LoVo (cell line): ENCODE measurements at regions not wholly inside any gene's neighbourhood (a gene's known extent, or its start where the extent isn't known, plus 50 kb on each side); places are given as distances from the start of the nearest gene placed in this dataset.
"Not testable (repeated sequence)": the region's sequence is repeated elsewhere in the genome, so short reads cannot be mapped to it uniquely, and the experiment has no call there.

Experiments
- DNase-seq: peaks from one replicate; pipeline ENCODE4 v3.0.0-alpha.2; 2016; ENCODE audit warnings: low spot score

GRCh38 chr4:131499141-131499873 is 1649.8 kb upstream of the PCDH10 start:
- DNase-seq, result peak; percentile 8

GRCh38 chr4:131509521-131509920 is 1639.6 kb upstream of the PCDH10 start:
- DNase-seq, result no peak

GRCh38 chr4:131526686-131527085 is 1622.4 kb upstream of the PCDH10 start:
- peak; percentile 6 for DNase-seq

- no peak for DNase-seq
Observed at GRCh38 chr4:131531087-131531486, 1618.0 kb upstream of the PCDH10 start.

- no peak for DNase-seq
Observed at GRCh38 chr4:131534944-131535645, 1614.0 kb upstream of the PCDH10 start.

- no peak for DNase-seq
Observed at GRCh38 chr4:131540256-131540655, 1608.8 kb upstream of the PCDH10 start.

- DNase-seq, result no peak
Observed at GRCh38 chr4:131547506-131547981, 1601.5 kb upstream of the PCDH10 start.

- no peak for DNase-seq
Observed at GRCh38 chr4:131551306-131551705, 1597.8 kb upstream of the PCDH10 start.

- DNase-seq, result no peak
Observed at GRCh38 chr4:131566026-131566425, 1583.1 kb upstream of the PCDH10 start.

- no peak for DNase-seq
Observed at GRCh38 chr4:131584587-131584986, 1564.5 kb upstream of the PCDH10 start.

- DNase-seq, result no peak
Observed at GRCh38 chr4:131595140-131595539, 1554.0 kb upstream of the PCDH10 start.

- DNase-seq, result no peak
Observed at GRCh38 chr4:131603705-131604104, 1545.4 kb upstream of the PCDH10 start.

- DNase-seq, result no peak
Observed at GRCh38 chr4:131609039-131609438, 1540.1 kb upstream of the PCDH10 start.

- DNase-seq, result peak; percentile 6
Observed at GRCh38 chr4:131610517-131610916, 1538.6 kb upstream of the PCDH10 start.

GRCh38 chr4:131613086-131613823 is 1535.8 kb upstream of the PCDH10 start:
- no peak for DNase-seq

GRCh38 chr4:131613824-131614216 is 1535.3 kb upstream of the PCDH10 start:
- no peak for DNase-seq

GRCh38 chr4:131632877-131633276 is 1516.2 kb upstream of the PCDH10 start:
- no peak for DNase-seq

- DNase-seq, result no peak
Observed at GRCh38 chr4:131635191-131635590, 1513.9 kb upstream of the PCDH10 start.

- no peak for DNase-seq
Observed at GRCh38 chr4:131638781-131639180, 1510.3 kb upstream of the PCDH10 start.

GRCh38 chr4:131644619-131645018 is 1504.5 kb upstream of the PCDH10 start:
- peak; percentile 4 for DNase-seq

GRCh38 chr4:131649227-131649626 is 1499.9 kb upstream of the PCDH10 start:
- DNase-seq, result no peak

- DNase-seq, result no peak
Observed at GRCh38 chr4:131650951-131651350, 1498.1 kb upstream of the PCDH10 start.

GRCh38 chr4:131683314-131683713 is 1465.8 kb upstream of the PCDH10 start:
- DNase-seq, result not testable (repeated sequence)
